GM21423 (cell line): ENCODE measurements at regions not wholly inside any gene's neighbourhood (a gene's known extent, or its start where the extent isn't known, plus 50 kb on each side); places are given as distances from the start of the nearest gene placed in this dataset.

Source experiments
- ATAC-seq: cut with Tn5 transposase; IDR thresholded peaks from one replicate; pipeline ENCODE4 v1.9.1; 2021; ENCODE audit warnings: mild to moderate bottlenecking, moderate library complexity; ENCODE audit not compliant: unreplicated experiment

DNA sequence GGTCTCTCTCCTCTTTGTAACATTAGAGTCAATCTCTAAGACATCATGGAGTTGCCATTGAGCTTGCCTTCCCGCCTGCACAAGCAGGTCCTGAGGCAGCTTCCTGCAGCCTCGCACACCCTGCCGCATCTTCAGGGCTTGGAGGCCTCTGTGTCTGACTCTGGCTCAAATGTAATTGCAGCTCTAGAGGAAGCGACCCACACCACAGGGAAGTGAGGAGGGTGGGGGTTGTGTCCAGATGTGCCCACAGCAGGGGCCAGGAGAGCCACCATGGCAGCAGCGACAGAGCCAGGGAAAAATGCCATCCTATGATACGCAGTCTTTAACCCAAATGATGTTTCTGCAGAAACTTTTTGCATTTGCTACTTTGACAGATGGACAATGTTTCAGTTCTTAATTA is 216.0 kb upstream of the ZNF32 start:
- no peak for ATAC-seq

DNA sequence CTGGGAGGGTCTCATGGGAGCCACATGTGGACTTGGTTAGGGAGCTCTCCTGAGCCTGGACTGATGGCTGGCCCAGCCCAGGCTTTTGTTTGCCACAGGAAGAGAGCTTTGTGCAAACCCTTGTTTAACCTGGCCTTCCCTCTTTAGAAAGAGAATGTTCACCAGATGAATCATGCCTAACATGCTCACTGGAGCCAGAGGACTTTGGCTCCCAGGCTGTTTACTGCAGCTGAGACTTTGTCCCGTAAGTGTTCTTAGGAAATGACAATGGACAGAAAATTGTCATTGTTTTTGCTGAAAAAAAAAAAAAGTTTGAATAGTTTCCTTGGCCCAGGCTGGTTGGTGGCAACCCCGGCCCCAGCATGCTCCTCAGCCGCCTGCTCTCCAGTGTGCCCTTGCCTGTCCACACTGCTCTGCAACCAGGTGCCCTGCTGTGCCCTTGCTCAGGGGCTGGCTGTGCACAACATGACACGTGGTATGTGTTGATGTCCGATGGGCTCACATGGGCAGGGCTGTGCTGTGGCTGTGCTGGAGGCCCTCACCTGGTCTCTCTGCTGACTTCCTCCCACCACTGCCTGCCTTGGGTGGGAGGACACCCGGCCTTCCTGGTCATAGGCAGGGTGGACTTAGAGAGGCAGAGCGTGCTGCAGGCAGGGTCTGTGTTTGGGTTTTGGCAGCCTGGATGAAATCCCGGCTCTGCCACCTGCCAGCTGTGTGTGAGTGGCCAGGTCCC is 215.3 kb upstream of the ZNF32 start:
- no peak for ATAC-seq

DNA sequence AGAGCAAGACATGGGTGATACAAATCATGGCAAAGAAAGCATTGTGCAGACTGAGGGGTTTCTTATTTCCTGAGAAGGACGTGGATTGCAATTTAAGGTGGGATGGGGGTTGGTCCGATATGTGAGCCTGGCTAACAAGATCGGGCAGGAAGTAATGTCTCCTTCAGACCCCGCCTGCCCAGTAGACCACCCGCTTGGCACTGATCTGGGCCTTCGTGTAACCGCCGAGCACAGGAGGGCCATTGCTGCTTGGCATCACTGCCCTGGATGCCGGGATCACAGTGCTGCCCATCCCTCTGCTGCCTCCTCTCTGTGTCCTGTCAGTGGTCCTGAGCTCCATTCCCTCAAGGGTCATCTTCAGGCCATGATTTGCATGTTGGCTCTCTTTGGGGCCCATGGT is 214.6 kb upstream of the ZNF32 start:
- no peak for ATAC-seq

DNA sequence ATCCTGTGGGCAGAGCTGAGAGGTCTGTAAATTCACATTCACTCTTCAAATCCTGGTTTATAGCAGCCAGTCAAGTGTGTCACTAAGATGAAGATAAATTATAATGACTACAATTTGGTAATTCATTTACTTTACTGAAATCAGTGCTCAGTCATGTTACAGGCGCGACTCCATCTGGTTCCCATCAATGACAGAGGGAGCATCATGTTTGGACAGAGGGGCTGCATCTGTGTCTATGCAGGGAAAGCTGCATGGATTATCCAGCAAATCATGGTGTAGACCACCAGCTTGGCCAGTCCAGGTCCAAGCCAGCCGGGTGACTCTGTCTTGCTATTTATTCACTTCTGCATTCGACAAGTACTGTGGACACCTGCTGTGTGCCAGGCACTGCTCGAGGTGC is 214.1 kb upstream of the ZNF32 start:
- no peak for ATAC-seq

DNA sequence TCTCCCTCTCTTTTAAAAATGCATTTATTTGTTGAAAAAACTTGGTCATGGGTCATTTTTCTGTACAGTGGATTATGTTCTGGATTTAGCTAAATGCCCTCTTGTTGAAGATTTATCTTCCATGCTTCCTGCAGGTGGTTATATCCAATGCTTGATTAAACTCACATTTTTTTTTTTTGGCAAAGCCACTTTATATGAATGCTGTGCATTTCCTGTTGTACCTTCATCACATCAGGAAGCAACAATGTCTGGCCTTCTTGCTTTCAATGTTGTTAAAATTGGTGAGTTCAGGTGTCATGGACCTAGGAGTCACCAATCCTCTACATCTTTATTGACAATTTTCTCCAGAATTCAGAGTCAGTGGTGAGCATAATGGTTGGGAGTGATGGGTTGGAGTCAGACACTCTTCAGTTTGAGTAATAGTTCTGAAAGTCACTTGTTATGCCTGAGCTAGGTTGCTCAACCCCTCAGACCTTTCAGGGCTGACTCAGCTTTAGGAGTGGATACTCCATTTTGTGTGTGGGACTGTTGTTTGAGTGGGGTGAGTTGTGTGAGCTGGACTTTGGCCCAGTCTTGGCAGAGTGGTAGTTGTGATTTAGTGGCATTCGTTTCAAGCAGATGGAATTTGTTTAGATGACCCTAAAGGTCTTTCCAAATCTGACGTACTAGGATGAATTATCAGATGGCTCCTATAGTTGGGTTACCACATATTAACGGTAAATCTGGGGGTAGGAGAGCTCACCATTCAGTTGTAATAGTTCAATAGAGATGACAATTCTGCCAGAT is 213.5 kb upstream of the ZNF32 start:
- ATAC-seq: no peak

DNA sequence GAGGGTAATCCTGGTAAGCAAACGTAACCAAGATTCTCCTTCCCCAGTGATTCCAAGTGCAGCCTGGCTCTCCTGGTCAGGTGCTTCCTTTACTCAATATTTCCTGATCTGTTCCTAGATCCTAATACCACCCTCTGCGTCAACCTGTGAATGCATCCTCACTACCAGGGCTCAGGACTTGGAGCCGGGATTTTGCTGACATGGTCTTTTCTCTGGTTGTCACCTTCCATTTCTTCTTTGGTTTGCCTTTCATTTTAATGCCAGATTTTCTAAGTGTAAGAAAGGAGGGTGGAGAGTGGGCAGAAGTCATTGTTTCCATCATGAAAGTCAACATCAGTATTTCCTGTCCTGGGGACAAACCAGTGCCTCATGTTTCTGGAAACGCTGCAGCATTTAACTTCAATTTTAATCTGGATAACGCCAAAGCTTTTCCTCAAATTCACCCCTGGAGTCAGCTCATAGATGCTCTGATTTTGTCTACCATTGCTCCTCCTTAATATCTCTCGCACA is 210.4 kb upstream of the ZNF32 start:
- no peak for ATAC-seq

DNA sequence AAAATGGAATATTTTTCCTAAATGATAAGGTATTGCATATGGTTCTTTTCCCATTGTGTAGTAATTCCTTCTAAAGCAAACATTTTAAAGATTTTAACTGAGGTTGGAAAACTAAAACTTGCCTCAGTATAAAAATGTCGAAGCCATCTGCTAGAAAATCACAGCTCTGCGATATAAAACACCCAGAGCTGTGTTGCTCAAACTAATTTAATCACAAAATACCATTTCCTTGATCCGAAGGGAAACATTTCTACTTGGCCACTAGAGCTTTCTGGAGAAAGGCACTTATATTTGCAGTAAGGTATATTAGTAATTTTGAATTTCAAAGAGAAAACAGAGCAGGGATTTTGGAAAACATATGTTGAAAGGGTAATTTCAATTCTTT is 209.2 kb upstream of the ZNF32 start:
- ATAC-seq: no peak

DNA sequence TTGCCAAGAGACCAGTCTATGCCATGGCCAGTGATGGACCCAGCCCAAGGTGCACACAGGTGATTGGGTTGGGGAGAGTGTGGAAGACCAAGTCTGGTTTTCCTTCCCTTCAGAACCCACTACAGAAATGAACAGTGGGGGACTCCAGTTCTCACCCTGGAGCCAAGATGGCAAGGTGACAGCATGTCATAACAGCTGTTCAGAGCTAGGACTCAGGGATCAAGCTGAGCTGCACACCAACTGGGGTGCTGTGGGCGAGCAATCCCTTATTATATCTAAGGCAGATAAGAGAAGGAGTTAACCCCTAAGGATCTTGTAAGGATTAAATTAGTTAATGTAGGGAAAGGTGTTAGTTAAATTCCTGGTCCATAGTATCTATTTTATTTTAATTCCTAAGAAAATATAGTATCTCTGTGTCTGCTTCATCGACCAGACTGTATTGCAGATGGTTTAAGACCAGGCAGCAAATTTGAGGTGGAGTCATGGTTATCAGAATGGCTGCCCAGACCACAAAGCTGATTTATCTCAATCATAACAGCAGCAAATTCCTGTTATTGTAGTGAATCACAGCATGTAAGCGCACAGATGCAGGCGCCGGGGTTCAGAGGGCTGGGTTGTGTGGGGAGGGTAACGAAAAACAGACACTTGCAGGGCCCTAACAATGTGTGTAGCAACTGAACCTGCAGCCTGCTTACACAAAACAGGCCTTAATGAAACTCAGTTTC is 208.7 kb upstream of the ZNF32 start:
- no peak for ATAC-seq

DNA sequence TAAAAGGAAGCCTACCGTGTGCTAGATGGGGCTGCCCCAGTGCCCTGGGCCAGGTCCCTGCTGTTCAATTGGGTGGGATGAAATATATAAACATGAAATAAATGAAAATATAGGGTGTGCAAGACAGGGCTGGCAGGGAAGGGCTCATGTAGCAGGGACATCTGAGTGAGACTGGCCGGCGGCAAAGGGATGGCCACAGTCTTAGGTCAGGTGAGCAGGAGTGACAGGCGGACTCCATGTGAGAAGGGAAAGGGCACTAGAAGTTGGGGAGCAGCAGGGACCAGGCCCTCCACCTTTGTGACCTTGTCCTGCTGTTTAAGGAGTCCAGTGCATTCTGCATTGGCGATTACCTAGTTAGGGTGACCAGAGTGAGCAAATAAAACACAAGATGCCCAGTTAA is 207.6 kb upstream of the ZNF32 start:
- ATAC-seq: no peak

DNA sequence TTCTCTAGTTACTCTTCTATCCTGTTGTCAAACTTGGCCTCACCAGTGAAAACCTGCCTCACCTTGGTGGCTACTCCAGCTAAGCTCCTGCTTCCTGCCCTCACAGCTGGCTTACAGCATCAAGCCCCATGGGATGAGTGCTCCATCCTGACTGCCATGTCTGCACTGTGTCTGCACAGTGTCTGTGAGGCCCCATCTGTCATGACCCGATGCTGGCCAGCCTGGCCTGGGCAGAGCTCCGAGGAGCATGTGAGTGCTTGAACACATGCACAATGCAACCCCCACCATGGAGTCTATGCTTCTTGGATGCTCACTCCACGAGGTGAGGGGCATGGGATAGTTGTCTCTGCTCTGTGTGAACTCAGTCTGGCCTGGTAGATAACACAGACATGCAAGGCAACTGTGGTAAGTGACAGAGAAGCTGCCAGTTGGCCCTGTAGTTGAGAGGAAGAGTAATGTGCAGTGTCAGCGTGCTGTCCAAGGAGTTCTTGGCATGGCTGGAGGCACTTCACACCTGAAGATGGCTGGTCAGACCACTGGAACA is 207.1 kb upstream of the ZNF32 start:
- ATAC-seq: no peak

DNA sequence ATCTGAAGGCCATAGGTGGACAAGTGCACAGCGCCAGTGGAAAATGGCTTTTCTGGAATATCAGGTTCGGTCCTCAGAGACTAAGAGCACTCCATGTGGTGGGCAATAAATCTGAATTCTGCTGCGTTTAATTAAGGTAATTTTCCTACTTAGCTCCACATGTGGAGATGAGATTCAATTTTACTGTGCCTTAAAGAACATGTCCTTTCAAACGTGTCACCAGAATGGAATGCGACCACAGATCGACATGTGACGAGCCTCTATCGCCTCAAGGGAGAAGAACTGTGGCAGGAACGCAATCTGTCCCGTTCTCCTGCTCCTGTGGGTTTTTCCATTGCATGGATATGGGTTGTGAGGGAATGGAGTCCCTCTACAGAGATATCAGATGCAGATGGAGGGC is 205.3 kb upstream of the ZNF32 start:
- ATAC-seq: no peak

DNA sequence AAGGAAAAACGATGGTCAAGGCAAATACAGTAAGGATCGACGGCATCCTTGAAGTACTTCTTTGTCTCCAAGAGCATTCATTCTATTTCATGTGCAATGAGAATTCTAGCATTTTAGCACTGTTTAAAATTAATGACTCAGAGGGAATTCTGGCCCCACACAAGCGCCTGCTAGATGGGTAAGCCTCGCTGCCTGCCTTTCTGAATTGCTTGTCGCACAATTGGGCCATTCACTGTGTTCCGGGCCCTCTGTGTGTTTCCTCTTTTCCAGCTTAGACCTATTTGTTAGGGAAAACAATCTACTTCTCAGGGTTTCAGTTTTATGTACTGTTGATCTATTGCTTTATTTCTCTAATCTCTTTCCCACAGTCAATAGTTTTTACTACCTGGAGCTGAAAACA is 204.7 kb upstream of the ZNF32 start:
- ATAC-seq: no peak

DNA sequence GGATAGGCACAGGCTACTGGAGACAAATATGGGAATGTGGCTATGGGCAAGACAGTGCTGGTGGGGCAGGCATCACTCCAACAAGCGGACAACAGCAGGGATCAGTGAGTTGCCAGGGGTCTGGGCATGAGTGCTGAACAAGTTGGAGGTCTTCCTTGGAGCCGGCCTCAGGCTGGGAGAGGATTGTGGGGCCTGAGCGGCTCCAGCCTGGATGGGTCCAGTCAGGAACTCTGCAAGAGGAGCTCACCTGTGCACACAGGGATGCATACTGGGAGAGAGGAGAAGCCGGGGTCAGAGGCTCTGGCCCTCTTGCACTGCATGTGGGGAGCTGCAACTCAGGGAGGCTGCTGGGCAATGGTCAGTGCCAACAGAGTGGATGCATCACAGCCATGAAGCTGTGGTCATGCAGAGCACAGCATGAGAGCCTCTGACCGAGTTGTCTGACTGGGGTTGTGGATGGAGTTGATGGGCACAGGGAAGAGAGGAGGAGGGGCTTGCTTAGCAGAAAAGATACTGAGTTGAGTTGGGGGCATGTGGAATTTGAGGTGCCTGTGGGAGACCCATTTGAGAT is 204.0 kb upstream of the ZNF32 start:
- no peak for ATAC-seq

DNA sequence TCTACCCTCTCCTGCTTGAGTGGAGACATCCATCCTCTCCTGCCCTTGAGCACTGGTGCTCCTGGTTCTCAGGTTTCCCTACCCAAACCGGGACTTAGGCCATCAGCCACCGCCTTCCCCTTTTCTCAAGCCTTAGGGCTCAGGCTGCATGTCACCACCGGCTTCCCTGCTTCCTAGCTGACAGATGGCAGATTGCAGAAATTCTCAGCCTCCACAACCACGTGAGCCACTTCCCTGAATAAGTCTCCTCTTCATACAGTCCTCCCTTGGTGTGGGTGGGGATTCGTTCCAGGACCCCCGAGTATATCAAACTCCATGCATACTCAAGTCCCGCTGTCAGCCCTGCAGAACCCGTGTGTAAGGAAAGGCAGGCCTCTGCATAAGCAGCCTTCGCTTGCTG is 203.5 kb upstream of the ZNF32 start:
- ATAC-seq: no peak

DNA sequence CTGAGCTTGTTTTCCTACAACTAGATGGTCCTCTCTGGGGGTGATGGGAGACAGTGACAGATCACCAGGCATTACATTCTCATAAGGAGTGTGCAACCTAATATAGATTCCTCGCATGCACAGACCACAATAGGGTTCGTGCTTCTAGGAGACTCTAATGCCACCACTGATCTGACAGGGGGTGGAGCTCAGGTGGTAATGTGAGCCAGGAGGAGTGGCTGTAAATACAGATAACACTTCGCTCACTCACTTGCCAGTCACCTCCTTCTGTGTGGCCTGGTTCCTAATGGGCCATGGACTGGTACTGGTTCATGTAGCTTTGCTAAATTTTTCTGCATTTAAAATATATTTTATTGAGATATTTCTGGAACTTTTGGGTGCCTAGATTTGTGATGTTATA is 202.3 kb upstream of the ZNF32 start:
- ATAC-seq: no peak

DNA sequence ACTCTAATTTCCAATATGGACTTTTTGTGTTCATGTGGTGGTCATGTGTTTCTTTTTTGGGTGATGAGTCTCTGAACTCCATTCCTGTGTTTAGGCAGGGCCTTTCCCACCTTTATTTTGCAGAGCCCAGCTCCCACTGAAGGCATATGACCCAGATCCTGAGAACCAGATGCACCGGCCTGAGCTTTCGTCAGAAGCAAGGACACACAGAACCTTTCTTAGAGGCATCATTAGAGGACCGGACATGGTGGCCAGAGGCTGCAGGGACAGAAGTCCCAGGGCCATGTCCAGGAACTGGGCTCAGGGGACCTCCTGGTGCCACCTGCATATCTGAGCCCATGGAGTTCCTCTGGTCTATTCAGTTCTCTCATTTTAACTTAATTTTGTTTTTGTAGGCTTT is 200.9 kb upstream of the ZNF32 start:
- no peak for ATAC-seq

DNA sequence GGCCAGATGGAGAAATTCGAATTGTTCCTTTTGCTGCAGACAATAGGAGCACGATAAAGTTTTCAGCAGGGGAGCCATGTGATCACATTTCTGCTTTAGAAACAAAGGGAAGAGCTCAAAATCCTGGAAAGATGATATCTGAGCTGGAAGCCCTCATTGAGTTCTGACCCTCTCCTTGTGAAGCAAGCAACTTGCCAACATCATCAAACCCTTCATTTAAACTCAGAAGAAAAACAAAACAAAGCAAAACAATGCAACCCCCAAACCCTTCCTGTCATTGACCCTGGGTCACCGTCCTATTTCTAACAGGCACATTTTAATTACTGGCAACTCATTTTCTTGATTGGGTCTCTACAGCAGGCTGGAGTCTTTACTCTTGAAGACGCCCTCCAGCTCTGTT is 198.3 kb upstream of the ZNF32 start:
- no peak for ATAC-seq

DNA sequence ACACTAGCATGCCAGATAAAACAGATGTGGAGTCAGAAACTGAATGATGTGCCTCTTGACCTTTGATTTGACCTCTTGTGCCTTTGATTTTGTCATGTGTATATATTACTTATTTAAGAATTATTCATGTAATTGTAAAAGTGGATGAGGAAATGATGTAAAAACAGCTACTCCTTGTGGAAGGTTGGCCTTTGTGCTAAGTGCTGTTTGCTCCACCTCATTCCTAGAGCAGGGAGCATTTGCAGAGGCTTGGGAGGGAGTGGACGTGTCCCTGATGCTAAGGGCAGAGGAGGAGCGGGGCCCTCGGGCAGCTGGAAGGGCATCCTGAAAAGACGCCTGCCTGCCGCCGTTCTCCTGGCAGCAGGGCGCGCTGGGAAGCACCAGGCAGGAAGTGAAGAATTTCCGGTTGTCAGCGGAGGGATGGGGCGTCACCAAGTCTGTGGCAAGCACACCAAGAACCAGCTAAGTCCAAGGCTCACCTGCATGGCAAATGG is 197.6 kb upstream of the ZNF32 start:
- no peak for ATAC-seq

DNA sequence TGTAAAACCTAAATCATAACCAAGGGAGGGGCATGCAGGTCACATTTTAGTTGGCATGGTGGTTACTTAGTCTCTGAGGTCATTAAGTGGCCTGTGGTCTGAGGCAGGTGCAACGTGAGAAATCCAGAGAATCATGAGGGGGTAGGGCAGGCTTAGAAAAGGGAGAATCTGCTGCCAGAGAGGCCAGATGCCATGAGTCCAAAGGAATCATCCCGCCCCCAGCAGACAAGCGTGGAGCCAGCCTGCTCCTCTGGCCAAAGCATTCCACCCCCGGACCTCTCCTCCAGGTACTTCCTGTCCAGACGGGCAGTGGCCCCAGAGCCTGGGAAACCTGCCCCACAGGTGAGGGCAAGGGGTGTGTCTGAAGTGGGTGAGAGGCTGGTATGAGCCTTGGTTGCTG is 196.4 kb upstream of the ZNF32 start:
- ATAC-seq: no peak

DNA sequence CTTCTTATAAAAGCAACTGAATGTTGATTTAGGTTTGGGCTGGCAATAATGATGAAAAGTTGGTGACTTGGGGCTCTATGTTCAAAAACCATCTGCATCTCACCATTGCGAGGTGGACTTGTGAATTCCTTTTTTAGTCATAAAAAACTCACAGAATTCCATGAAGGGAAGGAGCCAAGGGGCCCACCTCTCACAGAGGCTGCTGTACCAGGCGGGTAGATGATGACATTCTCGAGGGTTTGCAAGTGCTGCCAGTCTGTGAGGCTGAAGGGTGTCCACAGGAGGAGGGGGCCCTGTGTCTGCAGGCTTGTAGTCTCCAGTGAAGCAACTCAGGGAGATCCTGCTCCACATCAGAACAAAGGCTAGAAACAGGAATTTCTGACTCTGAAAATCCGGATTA is 195.5 kb upstream of the ZNF32 start:
- ATAC-seq: no peak
